ENCODE measurements at regions not wholly inside any gene's neighbourhood (a gene's known extent, or its start where the extent isn't known, plus 50 kb on each side); places are given as distances from the start of the nearest gene placed in this dataset.

GRCh38 chr20:63126876-63127699, 88.8 kb downstream of the YTHDF1 start:
- TF ChIP-seq CTCF (IDR thresholded peaks at IDR 0.05) (no peak), ZFX (IDR thresholded peaks at IDR 0.05; ENCODE audit: borderline replicate concordance) (no peak)

Data from 22Rv1 (cell line).